Esophagus squamous epithelium (tissue), 4 donors: ENCODE measurements at regions not wholly inside any gene's neighbourhood (a gene's known extent, or its start where the extent isn't known, plus 50 kb on each side); places are given as distances from the start of the nearest gene placed in this dataset.

Experiments
- CTCF ChIP-seq, 6 experiments: fragments of 450-650 bp in 4 of 6; fragments of 200-600 bp in 2 of 6; sonication (generic) in 2 of 6; IDR thresholded peaks; one replicate each; pipeline ENCODE4 v1.5.1; 2016 to 2019; ENCODE audit warnings: antibody characterized with exemption in 6 of 6, mild to moderate bottlenecking in 4 of 6, moderate library complexity in 4 of 6
- POLR2A ChIP-seq, 4 donors: fragments of 450-650 bp; IDR thresholded peaks; one replicate each; pipeline ENCODE4 v1.6.1; 2017; ENCODE audit warnings: antibody characterized with exemption in 4 of 4, mild to moderate bottlenecking in 4 of 4, moderate library complexity in 3 of 4

DNA sequence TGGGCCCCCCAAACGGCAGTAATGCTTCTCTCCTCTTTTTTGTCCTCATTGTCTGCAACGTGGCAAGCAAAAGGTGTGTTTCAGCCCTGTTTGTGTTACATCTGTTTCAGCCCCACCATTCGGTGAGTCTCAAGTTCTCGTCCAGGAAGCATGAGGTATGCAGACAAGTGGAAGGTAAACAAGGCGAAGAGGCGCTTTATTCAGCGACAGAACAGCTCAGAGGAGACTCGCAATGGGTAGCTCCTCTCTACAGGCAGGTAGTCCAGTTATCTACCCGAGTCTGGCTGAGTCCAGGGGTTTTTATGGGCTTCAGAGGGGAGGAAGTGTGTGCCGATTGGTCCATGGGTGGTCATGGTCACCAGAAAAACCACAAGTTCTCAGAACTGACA is 733.4 kb upstream of the CDH7 start:
- TF ChIP-seq POLR2A (IDR thresholded peaks at IDR 0.05): no peak
- TF ChIP-seq CTCF (IDR thresholded peaks at IDR 0.05): no peak
